HG03097 (cell line): ENCODE measurements at regions not wholly inside any gene's neighbourhood (a gene's known extent, or its start where the extent isn't known, plus 50 kb on each side); places are given as distances from the start of the nearest gene placed in this dataset.

Experiments
- ATAC-seq: cut with Tn5 transposase; IDR thresholded peaks from one replicate; pipeline ENCODE4 v1.9.1; 2021; ENCODE audit not compliant: unreplicated experiment, low FRiP score

DNA sequence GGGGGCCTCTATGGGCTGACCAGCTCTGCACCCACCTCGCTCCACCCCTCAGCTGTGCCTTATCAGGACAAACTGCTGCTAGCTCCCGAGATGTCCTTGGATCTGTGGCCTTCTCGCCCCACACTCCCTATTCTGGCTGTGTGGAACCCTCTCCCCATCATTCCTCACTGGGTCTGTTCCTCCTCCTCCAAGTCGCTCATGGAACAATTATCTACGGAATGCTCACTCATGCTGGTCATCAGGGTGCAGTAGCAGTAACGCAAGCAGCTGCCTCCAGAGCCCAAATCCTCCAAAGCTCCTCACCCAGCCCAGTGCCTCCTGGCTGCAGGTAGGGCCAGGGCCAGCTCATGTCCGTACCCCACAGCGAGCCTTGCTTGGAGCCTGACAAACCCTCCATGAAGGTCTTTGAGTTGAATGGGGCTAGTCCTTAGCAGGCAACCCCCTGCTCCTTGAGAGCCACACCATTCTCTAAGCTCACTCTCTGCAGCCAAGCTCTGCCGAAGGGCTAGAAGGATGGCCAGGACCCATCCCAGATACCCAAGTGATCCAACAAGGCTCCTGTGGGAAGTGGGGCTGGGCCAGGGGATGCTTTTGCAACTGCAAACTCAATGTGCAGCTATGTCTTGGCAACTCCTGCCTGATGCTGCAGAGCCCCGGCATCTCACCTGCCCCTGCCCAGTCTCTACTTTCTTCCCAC, 977.8 kb downstream of the TBC1D22A start:
- no peak for ATAC-seq

DNA sequence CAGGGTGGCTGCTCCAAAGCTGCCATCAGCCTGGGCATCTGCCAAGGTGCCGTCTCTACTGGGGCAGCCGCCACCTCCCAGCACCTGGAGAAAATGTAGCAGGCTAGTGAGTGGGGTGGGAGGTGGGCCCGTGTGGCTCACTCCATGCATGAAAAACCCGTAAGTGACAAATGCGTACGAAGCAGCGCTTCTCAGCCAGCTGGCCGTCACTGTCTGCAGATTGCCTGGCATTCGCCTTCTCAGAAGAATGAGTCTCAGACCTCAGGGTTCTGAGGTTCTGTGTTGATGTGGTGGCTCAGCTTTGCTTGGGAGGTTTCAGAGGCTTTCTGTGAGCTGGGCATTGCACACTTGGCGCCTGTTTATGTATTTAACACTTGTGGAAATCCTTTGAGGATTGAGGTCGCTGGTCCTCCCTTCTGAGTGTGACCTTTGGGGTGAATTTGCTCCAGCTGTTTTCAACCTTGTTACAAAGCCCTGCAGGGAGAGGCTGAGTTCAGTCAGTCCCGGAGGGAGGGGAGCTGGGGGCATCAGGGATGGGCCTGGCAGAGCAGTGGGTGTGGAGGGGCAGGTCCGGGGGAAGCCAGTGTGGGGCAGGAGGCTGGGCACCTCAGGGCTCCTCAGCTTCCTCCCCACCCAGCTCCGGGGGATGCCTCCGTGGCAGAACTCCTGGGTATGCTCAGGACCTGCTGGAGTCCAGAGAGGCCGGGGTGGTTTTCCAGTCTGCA, 977.0 kb downstream of the TBC1D22A start:
- ATAC-seq: no peak

DNA sequence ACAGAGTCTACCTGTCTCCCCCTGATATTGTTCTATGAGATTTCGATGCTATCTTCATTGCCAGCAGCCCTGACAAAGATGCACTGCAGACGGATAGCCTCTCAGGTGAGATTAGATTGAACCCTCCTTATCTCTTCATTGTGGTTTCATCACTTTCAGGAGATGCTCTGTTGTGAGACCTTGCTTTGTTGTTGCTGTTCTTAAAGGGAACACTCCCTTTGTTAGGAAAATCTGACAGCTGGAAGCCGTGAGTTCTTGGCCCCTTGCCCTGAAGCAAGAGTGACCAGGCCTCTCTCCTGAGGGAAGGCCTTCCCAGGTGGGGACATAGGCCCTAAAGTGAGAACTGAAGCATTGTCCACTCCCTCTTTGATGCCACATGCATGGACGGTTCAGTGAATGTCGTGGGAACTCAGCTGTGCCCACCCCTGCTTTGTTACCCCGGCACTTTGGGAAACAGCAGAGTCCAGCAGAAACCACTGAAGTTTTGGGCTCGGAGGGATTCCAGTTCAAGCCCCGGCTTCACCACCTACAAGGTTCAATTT, 976.1 kb downstream of the TBC1D22A start:
- ATAC-seq: no peak

DNA sequence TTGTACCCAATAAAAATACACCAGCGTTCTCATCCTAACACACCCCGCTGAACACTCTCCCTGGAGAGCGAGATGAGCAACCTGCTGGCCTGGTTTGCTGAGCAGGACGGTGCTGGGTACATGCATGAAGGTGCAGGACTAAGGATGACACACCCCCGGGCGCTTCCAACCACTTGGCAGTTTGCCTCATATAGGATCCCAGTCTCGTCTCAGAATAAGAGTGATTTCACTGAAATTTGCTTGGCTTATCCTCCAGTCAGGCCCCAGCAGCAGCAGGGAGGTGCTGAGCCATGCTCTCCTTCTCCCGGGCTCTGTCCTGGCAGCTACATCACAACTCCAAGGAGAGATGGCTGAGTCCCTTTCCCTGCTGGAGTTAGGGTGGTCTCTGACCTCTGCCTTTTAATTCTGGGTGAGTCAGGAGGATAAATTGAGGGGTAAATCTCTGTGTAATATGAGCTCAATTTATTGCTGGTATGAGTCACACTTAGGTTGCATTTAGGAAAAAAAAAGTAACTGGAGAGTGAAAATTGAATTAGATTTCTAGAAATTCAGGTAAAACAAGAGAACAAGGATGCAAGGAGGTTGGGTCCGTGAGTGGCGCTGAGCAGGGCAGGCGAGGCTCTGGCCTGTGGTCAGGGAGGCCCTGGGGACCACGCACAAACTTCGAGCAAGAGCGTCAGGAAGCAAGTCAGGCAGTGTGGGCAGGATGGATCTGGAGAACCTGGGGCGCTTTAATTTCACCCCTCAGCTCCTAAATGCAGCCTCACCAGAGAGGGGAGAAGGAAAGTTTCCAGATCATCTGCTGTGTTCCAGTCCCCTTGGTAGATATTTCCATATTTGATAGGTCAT, 974.0 kb downstream of the TBC1D22A start:
- no peak for ATAC-seq

DNA sequence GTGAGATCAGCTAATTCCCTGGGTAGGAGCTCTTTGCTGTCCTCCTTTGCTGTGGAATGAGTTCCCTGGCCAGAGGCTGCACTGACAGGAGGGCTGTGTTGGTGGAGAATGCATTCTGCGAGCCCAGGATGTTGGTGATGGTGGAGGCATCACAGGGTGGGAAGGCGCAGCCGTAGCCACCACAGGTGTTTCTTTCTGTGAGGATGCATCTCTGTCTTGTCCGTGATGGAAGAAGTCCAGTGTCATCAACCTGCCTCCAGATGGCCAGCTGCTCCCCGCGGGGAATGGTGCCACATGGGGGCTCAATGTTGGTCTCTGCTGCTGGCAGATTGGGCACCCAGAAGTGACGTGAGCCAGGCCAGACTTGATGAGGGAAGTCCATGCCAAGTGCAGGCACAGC, 972.1 kb downstream of the TBC1D22A start:
- no peak for ATAC-seq

DNA sequence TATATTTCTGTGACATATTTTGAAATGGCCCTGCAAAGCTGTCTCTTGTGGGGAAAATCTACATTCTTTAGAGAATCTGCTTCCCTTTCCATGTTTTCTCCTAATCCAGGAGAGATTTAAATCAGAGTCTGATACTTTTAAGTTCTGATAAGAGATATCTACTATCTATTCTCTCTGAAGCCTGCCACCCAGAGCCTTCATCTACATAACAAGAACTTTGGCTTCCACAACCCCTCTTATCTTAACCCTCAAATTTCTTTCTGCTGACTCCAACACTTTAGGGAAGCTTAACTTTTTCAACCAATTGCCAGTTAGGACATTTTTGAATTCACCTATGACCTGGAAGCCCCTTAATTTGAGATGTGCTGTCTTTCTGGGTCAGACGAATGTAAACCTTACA, 965.2 kb downstream of the TBC1D22A start:
- ATAC-seq: no peak

DNA sequence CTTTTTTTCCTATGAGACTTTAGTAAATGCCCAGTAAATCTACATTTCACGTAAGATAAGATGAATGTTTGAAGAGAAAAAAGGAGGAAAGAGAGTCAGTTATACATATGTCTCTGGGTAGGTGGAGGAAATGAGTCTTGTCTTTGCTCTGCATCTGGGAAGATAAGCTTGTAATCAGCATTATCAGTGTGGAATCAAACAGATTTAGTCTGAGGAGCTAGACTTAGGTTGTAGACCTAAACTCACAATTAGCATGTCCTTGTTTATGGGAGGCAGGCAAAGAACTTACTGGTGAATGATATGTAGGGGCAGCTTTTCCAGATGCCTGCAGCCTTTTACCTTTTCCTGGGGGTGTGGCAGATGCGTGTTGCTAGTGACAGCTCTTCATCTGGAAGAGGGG, 962.3 kb downstream of the TBC1D22A start:
- no peak for ATAC-seq

DNA sequence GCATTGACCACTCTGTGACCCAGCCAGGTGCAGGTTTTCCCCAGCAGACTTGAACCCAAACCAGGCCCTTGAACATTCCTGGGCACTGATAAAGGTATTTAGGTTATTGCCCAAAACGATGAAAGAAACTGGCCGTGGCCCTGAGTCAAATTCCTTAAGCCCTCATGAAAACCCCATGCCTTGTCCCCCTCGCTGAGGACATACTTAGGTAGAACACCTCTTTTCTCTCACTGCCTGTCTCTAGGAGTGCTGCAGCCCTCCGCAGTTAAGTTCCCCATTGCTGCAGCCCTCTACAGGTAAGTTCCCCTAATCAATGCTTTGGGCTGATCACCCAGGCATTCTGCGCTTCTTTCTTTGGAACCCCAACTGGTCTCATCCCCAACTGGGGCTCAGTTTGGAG, 961.6 kb downstream of the TBC1D22A start:
- no peak for ATAC-seq

DNA sequence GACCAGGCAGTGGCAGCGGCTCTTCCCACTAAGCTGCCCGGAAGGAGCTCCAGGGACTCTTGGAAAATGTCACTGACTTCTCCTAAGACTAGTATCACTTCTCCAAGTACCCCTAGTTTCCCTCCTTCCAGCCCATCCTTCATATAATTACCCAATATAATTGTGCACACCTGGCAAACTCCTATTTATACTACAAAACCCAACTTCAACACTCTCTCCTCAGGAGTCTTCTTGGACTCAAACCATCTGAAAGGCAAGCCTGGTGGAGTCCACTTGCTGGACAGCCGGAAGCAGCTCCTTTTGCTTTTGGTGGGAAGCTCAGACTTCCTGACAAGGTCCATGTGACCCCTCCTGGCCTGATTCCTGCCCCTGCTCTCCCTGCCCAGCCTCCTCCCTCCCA, 955.9 kb downstream of the TBC1D22A start:
- ATAC-seq: no peak

DNA sequence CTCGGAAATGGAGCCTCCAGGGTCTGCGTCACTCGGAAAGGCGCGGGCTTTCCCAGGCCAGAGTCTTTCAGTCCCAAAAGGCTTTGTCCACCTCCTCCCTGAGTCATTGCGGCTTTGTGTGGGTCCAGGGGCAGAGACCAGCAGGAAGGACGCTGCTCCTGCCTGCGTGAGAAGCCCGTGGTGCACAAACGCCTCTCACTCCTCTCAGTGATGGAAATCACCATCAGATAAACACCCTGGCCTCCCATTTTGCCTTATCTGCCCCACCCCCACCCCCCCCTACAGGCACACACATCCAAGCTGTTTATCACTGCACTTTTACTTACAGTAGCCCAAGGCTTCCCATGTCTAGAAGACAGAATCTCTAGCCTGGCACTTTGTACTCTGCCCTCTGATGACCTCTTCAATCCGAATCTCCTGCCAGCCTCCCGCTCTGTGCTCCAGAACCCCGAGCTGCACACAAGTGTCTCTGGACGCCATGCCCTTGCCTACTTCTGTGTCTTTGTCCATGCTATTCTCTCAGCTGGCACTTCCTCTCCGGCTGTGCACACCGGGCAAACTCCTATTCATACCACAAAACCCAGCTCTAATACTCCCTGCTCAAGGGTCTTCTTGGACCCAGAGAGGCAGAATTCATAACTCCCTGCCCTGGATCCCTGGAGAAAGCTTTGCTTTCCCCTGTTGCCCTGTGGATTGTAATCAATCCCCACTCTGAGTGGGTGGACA, 954.6 kb downstream of the TBC1D22A start:
- ATAC-seq: no peak

DNA sequence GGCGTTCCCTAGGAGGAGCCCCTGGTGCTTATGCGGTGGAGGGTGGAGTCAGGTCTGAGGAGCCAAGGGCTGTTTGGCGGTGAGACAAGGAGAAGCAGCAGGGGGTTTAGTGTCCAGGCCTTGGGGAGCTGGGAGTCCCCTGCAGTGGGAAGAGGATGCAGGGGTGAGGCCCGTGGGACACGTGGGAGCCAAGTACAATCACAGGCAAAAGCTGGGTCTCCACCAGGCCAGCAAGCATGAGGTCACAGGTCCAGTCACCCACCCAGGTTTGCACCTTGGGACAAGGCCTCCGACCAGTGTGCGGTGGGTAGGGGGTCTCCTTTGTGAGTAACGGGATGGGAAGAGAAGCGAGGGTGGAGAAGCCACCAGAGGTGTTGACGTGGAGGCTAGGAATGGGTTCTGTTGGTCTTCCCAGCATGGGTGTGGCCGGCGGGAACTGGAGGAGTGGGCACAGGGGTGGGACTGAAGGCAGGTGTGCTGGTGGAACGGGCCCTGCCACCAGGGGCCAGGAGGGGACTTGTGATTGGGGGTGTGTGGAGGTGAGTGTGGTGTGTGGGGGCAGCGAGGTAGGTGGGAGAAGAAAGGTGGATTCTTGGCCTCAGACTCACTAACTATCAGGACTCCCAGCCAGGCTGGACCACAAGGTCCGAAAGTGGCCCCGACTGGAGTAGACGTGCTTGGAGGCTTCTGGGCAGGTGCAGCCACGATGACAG, 953.6 kb downstream of the TBC1D22A start:
- ATAC-seq: no peak

DNA sequence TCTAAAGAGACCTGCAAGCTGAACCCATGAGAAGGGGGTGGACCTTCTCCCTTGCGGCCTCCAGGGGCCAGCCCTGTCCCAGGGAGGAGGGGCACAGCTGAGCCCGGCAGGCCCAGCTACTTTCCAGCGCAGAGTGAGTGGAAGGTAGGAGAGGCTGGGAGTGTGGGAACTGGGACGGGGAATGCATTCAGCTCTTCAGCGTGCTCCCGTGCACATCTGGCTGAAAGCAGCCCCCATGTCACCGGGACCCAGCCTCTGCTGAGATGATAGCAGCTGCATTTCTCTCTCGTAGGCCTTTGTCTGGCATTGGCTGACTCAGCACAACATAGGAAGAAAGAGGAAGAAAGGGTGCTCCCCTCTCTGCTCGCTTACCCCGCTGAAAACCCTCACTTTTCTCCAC, 951.5 kb downstream of the TBC1D22A start:
- ATAC-seq: no peak

DNA sequence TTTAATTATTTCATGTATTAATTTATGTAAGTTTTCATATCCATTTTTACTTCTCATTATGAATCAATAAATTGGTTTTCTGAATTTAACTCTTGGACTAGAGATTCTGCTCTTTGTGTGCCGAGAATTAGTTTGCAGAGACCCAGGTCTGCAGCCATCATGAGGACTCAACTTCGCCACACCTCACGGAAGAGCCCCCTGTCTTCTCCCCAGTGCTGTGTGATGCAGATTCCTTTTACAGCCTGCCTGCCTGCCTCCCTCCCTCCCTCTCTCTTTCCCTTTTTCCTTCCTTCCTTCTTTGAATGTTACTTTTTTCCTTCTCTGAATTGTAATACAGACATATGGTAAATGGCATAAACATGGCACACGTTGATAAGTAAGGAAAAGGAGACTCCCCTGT, 947.7 kb downstream of the TBC1D22A start:
- no peak for ATAC-seq

DNA sequence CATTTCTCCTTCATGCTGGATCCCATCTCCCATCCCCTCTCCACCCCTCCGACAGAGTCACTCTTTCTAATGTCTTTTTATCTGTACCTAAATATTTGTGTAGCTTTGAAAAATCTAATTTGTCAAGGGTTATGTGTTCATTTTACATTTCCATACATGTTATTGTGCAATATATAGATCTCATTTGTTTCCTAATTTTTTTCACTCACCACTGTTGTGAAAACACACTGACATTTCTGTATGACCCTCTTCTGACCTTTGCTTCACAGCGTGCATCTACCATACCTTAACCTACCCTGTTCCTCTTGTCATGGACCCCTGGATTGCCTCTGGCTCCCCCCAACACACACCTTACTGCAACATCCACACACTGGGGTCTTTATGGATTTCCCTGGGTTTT, 942.9 kb downstream of the TBC1D22A start:
- no peak for ATAC-seq

DNA sequence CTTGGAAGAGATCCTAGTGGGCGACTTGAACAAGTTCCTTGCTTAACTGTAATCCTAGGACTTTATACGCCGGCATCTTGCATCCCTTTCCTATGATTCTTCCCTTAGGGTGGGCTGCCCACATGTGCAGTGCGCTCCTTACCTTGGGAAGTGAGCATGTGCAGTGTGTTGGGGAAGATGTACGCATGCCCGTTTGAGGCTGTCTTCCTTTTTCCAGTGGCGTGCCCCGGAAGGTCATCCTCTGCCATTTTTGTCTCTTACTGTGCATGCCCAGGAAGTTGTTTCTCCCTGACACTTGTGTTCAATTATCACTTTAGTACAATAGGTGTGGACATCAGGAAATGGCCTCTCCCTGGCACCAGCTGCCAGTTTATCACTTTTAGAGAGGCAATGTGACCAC, 936.5 kb downstream of the TBC1D22A start:
- no peak for ATAC-seq

DNA sequence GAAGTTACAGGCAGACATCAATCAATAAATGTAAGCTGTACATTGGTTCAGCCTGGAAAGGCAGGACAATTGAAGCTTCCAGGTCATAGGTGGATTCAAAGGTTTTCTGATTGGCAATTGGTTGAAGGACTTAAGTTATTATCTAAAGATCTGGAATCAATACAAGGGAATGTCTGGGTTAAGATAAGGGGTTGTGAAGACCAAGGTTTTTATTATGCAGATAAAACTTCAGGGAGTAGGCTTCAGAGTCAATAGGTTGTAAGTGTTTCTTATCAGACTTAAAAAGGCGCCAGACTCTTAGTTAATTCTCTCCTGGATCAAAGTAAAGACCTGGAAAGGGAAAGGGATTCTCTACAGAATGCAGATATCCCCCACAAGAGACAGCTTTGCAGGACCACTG, 935.4 kb downstream of the TBC1D22A start:
- ATAC-seq: no peak

DNA sequence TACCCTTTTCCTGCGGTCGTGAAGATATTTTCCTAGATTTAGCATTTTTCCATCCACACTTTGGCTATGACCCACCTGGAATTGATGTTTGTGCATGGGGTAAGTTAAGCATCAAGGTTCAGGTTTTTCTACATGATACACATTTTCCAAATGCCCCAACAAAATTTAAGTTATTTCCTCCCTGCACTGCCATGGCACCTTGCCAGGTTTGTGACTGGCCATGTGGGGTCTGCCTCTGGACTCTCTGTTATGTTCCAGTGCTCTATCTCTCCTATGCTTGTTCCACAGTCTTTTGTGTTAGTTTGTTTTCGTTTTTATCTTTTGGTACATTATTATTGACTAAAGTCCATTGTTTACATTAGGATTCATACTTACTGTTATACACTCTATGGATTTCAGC, 934.3 kb downstream of the TBC1D22A start:
- no peak for ATAC-seq

DNA sequence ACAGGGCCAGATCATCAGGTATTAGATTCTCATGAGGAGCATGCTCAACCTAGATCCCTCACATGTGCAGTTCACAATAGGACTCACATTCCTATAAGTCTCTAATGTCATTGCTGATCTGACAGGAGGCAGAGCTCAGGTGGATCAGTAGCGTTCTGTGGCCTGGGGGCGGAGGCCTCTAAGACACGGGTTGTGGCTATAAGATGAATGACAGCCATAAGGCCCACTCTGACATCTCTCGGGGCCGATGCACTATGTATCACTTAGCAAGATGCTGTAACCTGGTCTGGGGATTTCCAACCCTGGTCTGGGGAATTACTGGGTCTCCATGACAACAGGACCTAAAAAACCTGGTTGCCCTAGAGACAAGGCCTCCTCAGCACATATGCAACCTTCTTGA, 932.7 kb downstream of the TBC1D22A start:
- no peak for ATAC-seq

DNA sequence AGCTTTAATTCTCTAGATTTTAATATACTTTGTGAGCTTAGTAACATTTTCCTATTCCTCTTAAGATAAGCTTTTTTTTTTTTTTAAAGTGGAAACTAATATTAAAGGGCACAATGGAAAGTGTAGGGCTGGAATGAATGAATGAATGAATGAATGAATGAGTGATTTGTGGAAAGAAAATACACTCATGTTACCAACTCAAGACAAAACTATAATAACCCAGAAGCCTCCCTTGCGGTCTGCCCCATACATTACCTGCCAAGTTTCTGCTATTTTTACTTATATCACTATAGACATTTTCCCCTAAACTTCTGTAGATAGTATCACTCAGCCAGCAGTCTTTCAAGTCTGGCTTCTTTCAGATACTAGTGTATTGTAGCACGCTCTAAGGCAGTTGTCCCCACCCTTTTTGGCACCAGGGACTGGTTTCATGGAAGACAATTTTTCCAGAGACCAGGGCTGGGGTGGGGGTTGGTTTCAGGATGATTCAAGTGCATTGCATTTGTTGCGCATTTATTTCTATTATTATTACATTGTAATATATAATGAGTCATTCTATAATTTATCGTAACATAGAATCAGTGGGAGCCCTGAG, 932.2 kb downstream of the TBC1D22A start:
- ATAC-seq: no peak

DNA sequence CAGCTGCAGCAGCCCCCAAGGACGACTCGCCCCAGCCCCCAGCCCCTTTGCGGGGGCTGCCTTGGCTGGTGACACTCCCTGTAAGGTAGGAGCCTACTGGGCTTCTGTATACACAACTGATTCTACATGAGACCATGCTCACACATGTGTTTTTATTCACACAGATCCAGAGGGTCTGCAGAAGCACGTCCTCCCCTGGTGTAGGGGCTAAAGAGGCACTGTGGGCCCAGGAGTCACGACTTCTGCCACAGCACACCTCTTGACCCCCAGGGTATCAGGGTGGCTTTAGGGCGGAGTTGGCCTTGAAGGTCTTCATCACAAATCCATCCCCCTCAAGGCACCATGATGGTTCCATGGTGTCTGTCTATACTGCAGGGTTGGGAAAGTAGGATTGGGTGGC, 931.2 kb downstream of the TBC1D22A start:
- no peak for ATAC-seq
